ENCODE measurements at regions not wholly inside any gene's neighbourhood (a gene's known extent, or its start where the extent isn't known, plus 50 kb on each side); places are given as distances from the start of the nearest gene placed in this dataset.

- TF ChIP-seq POLR2AphosphoS5 (IDR thresholded peaks at IDR 0.05; ENCODE audit: low read depth, low read length) (no peak), SIN3A (IDR thresholded peaks at IDR 0.05; ENCODE audit: borderline replicate concordance, insufficient read depth, low read length) (no peak), REST (IDR thresholded peaks at IDR 0.05; ENCODE audit: insufficient read depth in 1 of 2, low read depth in 2 of 2, low read length in 2 of 2) (no peak), TAF1 (IDR thresholded peaks at IDR 0.05; ENCODE audit: borderline replicate concordance, insufficient read depth, low read length) (no peak), FOXP2 (optimal IDR thresholded peaks at IDR 0.05; ENCODE audit: borderline replicate concordance, extremely low read depth, extremely low read length, insufficient read depth) (no peak)
Measured at GRCh38 chr1:216903382-216903740, 180.1 kb upstream of the ESRRG start.

All from PFSK-1 (cell line).